ENCODE measurements at regions not wholly inside any gene's neighbourhood (a gene's known extent, or its start where the extent isn't known, plus 50 kb on each side); places are given as distances from the start of the nearest gene placed in this dataset.
"Not testable (repeated sequence)": the region's sequence is repeated elsewhere in the genome, so short reads cannot be mapped to it uniquely, and the experiment has no call there.

DNA sequence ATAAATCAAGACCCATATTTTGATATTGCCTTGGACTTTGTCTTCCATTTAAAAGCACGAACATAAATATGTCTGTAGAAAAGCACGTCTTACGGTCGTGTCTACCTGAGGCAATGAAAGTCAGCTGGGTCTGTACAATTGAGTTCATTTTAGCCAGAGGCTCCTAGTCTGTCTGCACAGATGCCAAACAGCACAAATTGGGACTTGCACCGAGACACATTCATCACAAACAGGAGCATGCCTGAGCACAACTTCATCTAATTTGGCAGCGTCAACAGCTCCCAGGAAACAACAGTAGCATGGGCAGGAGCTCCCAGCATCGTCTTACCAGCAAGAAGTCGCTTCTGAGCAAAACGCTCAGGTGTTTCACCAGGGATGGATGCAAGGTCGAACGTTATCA, 687.0 kb downstream of the EFNB2 start:
- H3K9me3 ChIP-seq (ENCODE audit: control insufficient read depth, insufficient read depth, low read length): no peaks in the 10 kb centered on the region
- H3K36me3 ChIP-seq (ENCODE audit: insufficient read depth, low read length): no peaks in the 10 kb centered on the region
- H3K9ac ChIP-seq (ENCODE audit: low read depth, low read length): no peak overlapping the region
- no peaks in the 10 kb centered on the region for H3K4me1 ChIP-seq (ENCODE audit: insufficient read depth, low read length)

- H3K36me3 ChIP-seq (ENCODE audit: insufficient read depth, low read length): no peaks in the 10 kb centered on the region
- H3K9ac ChIP-seq (ENCODE audit: low read depth, low read length): no peak overlapping the region
- H3K4me1 ChIP-seq (ENCODE audit: insufficient read depth, low read length): no peaks in the 10 kb centered on the region
- H3K9me3 ChIP-seq (ENCODE audit: control insufficient read depth, insufficient read depth, low read length): no peaks in the 10 kb centered on the region
Observed at GRCh38 chr13:105847527-105848291, 687.8 kb downstream of the EFNB2 start.

DNA sequence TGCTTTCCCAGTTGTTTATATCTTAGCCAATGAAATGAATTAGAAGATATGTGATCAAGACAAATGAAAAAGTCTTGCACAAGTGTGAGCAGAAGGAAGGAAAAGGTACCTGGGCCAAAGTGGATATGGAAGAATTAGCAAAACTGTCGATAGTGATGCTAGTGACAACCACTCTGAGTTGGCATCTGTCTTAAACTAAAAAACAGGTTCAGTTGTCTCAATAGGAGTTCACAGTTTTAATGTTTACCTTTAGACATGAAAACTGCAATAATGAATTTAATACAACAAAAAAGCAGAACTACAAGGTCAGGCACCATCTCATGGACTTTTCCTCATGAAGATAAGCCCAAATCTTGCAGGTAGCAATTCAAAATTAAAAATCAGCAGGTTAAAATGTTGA, 688.5 kb downstream of the EFNB2 start:
- no peaks in the 10 kb centered on the region for H3K36me3 ChIP-seq (ENCODE audit: insufficient read depth, low read length)
- no peaks in the 10 kb centered on the region for H3K9me3 ChIP-seq (ENCODE audit: control insufficient read depth, insufficient read depth, low read length)
- H3K4me1 ChIP-seq (ENCODE audit: insufficient read depth, low read length): no peaks in the 10 kb centered on the region
- no peak overlapping the region for H3K9ac ChIP-seq (ENCODE audit: low read depth, low read length)

GRCh38 chr13:105841286-105841685, 694.2 kb downstream of the EFNB2 start:
- H3K36me3 ChIP-seq (ENCODE audit: insufficient read depth, low read length): no peaks in the 10 kb centered on the region
- no peak overlapping the region for H3K9ac ChIP-seq (ENCODE audit: low read depth, low read length)
- no peaks in the 10 kb centered on the region for H3K9me3 ChIP-seq (ENCODE audit: control insufficient read depth, insufficient read depth, low read length)
- no peaks in the 10 kb centered on the region for H3K4me1 ChIP-seq (ENCODE audit: insufficient read depth, low read length)

GRCh38 chr13:105838231-105838630, 697.2 kb downstream of the EFNB2 start:
- H3K4me1 ChIP-seq (ENCODE audit: insufficient read depth, low read length): no peaks in the 10 kb centered on the region
- H3K36me3 ChIP-seq (ENCODE audit: insufficient read depth, low read length): no peaks in the 10 kb centered on the region
- no peaks in the 10 kb centered on the region for H3K9me3 ChIP-seq (ENCODE audit: control insufficient read depth, insufficient read depth, low read length)
- no peak overlapping the region for H3K9ac ChIP-seq (ENCODE audit: low read depth, low read length)

- H3K36me3 ChIP-seq (ENCODE audit: insufficient read depth, low read length); H3K9ac ChIP-seq (ENCODE audit: low read depth, low read length); H3K4me1 ChIP-seq (ENCODE audit: insufficient read depth, low read length); H3K9me3 ChIP-seq (ENCODE audit: control insufficient read depth, insufficient read depth, low read length): not testable (repeated sequence)
Observed at GRCh38 chr13:105837295-105837694, 698.2 kb downstream of the EFNB2 start.

- no peaks in the 10 kb centered on the region for H3K9me3 ChIP-seq (ENCODE audit: control insufficient read depth, insufficient read depth, low read length)
- no peaks in the 10 kb centered on the region for H3K4me1 ChIP-seq (ENCODE audit: insufficient read depth, low read length)
- H3K36me3 ChIP-seq (ENCODE audit: insufficient read depth, low read length): no peaks in the 10 kb centered on the region
- H3K9ac ChIP-seq (ENCODE audit: low read depth, low read length): no peak overlapping the region
Observed at GRCh38 chr13:105830821-105831220, 704.6 kb downstream of the EFNB2 start.

DNA sequence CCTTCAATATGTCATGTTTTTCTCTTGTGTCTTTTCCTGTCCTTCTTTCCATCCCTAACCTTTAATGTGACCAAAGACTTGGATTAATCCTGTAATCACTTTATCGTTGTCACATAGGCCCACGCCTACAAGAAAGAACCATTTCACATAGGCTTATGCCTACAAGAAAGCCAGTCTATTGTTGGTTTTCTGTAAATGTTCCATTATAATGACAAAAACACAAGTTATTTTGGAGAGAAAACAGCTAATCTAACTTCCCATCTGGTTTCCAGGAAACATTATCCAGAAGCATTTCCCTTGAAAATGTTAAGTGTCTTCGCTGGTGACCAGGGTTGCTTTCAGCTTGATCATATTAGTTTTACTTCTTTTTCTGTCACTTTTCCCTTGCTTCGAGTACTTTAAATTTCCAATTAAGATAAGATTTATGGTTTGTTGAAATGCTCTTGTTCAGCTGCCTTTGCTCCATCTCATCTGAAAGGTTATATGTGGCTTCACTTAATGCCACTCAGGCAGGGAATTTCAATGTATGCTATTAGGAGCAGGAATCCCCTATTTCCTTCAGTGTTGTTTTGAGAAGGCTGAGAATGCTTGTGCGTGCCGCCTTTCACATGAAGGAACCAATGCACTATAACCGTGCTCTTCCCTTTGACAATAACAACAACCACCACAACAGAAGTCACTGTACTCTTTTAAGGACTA, 708.2 kb downstream of the EFNB2 start:
- Histone ChIP-seq H3K36me3 (ENCODE audit: insufficient read depth, low read length) (no peaks in the 10 kb centered on the region), H3K9me3 (ENCODE audit: control insufficient read depth, insufficient read depth, low read length) (no peaks in the 10 kb centered on the region), H3K9ac (ENCODE audit: low read depth, low read length) (no peak overlapping the region), H3K4me1 (ENCODE audit: insufficient read depth, low read length) (no peaks in the 10 kb centered on the region)

GRCh38 chr13:105825071-105825470, 710.4 kb downstream of the EFNB2 start:
- Histone ChIP-seq H3K9ac (ENCODE audit: low read depth, low read length) (no peak overlapping the region), H3K9me3 (ENCODE audit: control insufficient read depth, insufficient read depth, low read length) (no peaks in the 10 kb centered on the region), H3K4me1 (ENCODE audit: insufficient read depth, low read length) (no peaks in the 10 kb centered on the region), H3K36me3 (ENCODE audit: insufficient read depth, low read length) (no peaks in the 10 kb centered on the region)

DNA sequence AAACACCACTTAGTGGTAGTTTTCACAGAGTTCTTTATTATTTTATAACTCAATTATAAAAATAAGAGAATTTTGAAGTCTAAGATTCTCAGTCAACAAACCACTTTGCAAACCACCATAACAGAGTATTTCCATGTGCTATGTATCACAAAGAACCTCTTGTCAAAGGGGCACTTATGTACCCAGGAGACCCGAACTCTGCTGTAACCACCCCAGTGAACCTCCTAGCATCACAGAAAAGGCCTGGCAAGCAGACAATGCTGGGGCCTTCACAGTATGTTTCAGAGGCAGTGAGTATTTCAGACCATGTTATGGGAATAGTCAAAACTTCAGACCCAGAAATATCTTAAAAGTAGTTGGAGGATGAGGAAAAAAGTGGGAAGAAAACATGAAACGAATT, 714.1 kb downstream of the EFNB2 start:
- H3K36me3 ChIP-seq (ENCODE audit: insufficient read depth, low read length): no peaks in the 10 kb centered on the region
- H3K9ac ChIP-seq (ENCODE audit: low read depth, low read length): no peak overlapping the region
- no peaks in the 10 kb centered on the region for H3K9me3 ChIP-seq (ENCODE audit: control insufficient read depth, insufficient read depth, low read length)
- H3K4me1 ChIP-seq (ENCODE audit: insufficient read depth, low read length): peaks cover 6% of the 10 kb centered on the region; the same call in 1 of the 2 replicates

- H3K9me3 ChIP-seq (ENCODE audit: control insufficient read depth, insufficient read depth, low read length): no peaks in the 10 kb centered on the region
- no peaks in the 10 kb centered on the region for H3K36me3 ChIP-seq (ENCODE audit: insufficient read depth, low read length)
- no peak overlapping the region for H3K9ac ChIP-seq (ENCODE audit: low read depth, low read length)
- H3K4me1 ChIP-seq (ENCODE audit: insufficient read depth, low read length): peaks cover 6% of the 10 kb centered on the region; the same call in 1 of the 2 replicates
Observed at GRCh38 chr13:105820415-105820814, 715.0 kb downstream of the EFNB2 start.

GRCh38 chr13:105817498-105817897, 718.0 kb downstream of the EFNB2 start:
- Histone ChIP-seq H3K36me3 (ENCODE audit: insufficient read depth, low read length) (no peaks in the 10 kb centered on the region), H3K4me1 (ENCODE audit: insufficient read depth, low read length) (peaks cover 6% of the 10 kb centered on the region; the same call in 1 of the 2 replicates), H3K9ac (ENCODE audit: low read depth, low read length) (no peak overlapping the region), H3K9me3 (ENCODE audit: control insufficient read depth, insufficient read depth, low read length) (no peaks in the 10 kb centered on the region)

DNA sequence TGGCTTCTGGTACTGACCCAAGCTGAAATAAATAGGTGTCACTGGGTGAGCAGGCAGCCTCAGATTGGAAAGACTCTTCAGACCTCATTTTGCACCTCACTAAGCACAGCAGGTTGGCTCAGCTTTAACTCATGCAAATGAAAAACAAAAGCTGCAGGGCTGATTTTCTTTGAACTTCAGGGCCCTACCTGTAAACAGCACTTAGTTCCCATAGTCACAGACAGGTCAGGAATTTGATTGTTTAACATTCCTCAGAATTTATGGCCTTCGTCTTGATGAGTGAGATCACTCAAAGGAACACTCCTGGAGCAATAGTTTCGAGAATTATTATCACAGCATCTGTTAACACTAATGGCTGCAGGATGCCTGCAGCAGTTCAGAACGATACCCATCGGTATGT, 718.5 kb downstream of the EFNB2 start:
- Histone ChIP-seq H3K4me1 (ENCODE audit: insufficient read depth, low read length) (peaks cover 6% of the 10 kb centered on the region; the same call in 1 of the 2 replicates), H3K9ac (ENCODE audit: low read depth, low read length) (no peak overlapping the region), H3K9me3 (ENCODE audit: control insufficient read depth, insufficient read depth, low read length) (no peaks in the 10 kb centered on the region), H3K36me3 (ENCODE audit: insufficient read depth, low read length) (no peaks in the 10 kb centered on the region)

- Histone ChIP-seq H3K36me3 (ENCODE audit: insufficient read depth, low read length) (no peaks in the 10 kb centered on the region), H3K9me3 (ENCODE audit: control insufficient read depth, insufficient read depth, low read length) (no peaks in the 10 kb centered on the region), H3K9ac (ENCODE audit: low read depth, low read length) (no peak overlapping the region), H3K4me1 (ENCODE audit: insufficient read depth, low read length) (peaks cover 6% of the 10 kb centered on the region; the same call in 1 of the 2 replicates)
Observed at GRCh38 chr13:105814902-105815250, 720.6 kb downstream of the EFNB2 start.

- no peaks in the 10 kb centered on the region for H3K9me3 ChIP-seq (ENCODE audit: control insufficient read depth, insufficient read depth, low read length)
- H3K4me1 ChIP-seq (ENCODE audit: insufficient read depth, low read length): peaks cover 6% of the 10 kb centered on the region; the same call in 1 of the 2 replicates
- no peaks in the 10 kb centered on the region for H3K36me3 ChIP-seq (ENCODE audit: insufficient read depth, low read length)
- H3K9ac ChIP-seq (ENCODE audit: low read depth, low read length): no peak overlapping the region
Observed at GRCh38 chr13:105814219-105814901, 721.1 kb downstream of the EFNB2 start.
